Epithelial cell of prostate (primary cell): ENCODE measurements at regions not wholly inside any gene's neighbourhood (a gene's known extent, or its start where the extent isn't known, plus 50 kb on each side); places are given as distances from the start of the nearest gene placed in this dataset.

Experiments
- DNase-seq: peaks from one replicate; pipeline ENCODE4 v3.0.0-alpha.2; 2011; ENCODE audit warnings: low read depth, low spot score
- H3K27ac ChIP-seq: fragments of 450-650 bp; 2 replicates; pipeline ENCODE4 v1.5.1; 2017; ENCODE audit warnings: mild to moderate bottlenecking

GRCh38 chr9:126119731-126120130 is 206.9 kb upstream of the MVB12B start:
- DNase-seq, result no peak
- no peak overlapping the region for H3K27ac ChIP-seq

DNA sequence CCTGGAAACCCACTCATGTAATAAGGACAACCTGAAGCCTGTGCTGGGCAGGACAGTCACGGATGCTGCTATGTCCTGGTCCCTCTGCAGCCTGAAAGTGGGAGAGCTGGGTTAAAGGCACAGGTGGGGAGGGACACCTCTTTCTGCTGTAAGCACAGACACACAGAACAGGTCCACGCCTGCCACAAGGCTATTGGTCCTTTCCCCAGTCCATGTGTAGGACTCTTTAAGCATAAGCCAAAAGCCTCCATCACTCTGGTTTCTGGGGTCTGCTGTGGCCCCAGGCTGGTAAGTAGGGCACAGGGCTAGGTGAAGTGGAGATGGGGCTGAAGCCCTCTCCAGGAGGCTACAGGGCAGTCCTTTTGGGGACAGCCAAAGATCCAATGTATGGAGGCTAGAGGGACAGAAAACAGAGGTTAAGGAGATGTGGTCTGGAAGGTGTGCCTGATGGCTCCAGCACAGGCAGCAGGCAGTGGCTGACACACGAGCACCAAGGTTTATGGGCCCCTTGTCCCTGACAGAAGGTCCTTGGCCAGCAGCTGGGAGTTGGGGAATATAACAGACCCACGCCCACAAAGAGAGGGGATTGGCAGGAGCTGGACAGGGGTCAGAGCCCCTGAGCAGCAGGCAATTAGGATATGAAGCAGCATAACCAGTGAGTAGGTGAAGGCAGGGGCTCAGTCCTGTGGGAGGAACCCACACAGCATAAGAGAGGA is 203.6 kb upstream of the MVB12B start:
- no peak overlapping the region for H3K27ac ChIP-seq
- no peak for DNase-seq

DNA sequence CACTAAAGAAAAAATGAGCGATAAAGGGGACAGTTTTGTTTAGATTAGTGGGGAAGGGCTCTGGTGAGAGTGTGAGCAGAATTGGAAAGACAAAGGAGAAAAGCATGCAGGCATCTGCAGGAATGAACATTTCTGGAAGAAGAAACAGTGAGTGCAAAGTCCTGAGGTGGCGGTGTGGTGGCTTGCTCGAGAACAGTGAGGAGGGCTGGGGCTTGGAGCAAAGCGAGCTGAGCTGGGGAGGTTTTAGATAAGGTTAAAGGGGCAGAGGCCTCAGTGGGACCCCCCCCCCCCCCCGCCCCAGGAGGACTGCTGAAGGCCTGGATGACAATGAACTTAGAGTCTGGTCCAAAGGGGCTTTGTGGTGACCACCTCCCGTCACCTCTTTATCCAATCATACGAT is 202.7 kb upstream of the MVB12B start:
- no peak overlapping the region for H3K27ac ChIP-seq
- DNase-seq, result no peak

- DNase-seq, result no peak
- H3K27ac ChIP-seq, result no peak overlapping the region
These were observed 201.5 kb upstream of the MVB12B start for GRCh38 chr9:126125177-126125576.

GRCh38 chr9:126125577-126125976 is 201.1 kb upstream of the MVB12B start:
- DNase-seq, result no peak
- H3K27ac ChIP-seq, result no peak overlapping the region

DNA sequence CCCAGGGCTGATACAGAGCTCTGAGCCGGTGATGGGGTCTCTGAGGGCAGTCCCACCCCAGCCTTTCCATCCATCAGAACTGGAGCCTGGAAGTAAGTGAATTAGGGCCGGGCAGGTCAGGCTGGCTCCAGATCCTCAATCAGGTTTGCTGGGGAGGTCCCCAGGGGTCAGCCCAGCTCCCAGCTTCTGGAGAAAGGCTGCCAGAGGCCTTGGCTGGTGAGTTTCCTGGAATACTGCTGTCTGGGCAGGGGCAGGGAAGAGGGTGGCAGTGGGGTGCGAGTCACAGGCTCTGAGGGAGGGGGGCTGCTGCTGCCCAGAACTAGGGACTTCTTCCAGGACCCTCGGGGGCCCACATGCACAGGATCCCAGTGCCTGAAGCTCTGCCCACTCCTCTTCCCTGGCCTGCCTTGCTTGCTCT is 200.6 kb upstream of the MVB12B start:
- DNase-seq, result no peak
- no peak overlapping the region for H3K27ac ChIP-seq

DNA sequence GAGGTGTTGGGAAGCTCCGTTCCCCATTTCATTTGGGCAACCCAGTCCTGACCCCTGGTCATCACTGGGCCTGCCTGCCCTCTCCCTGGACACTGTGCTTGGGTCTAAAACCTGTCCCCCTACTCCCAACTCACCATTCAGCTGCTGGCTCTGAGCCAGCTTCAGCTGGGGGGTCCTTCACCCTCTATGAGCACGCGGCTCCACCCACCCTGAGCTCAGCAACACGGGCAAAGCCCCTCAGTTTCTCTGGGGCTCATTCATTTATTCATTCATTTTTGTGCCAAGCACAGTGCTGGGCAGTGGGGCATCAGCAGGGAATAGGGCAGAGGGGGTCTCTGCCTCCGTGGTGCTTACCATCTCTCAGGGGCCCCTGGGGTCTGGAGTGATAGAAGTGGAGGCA is 199.8 kb upstream of the MVB12B start:
- H3K27ac ChIP-seq, result no peak overlapping the region
- no peak for DNase-seq

DNA sequence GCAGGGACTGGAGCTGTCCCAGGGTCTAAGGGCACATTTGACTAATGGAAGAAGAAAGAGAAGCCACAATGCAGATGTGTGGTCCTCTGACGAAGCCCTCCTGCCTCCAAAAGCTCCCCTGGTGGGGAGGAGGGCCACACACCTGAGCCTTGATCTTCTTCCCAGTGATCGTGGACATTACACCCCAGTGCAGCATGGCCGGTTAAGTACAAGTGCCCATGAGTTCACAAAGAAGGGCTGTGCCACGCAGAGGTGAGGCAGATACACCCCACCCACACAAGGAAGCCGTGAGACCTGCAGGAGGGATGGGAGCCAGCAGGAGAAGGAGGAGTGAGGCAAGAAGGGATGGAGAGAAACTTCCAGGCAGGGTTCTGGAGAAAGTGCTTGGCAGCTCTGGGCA is 199.0 kb upstream of the MVB12B start:
- no peak for DNase-seq
- H3K27ac ChIP-seq, result no peak overlapping the region

- no peak for DNase-seq
- no peak overlapping the region for H3K27ac ChIP-seq
These were observed 198.0 kb upstream of the MVB12B start for GRCh38 chr9:126128494-126129142.

- H3K27ac ChIP-seq, result no peak overlapping the region
- no peak for DNase-seq
These were observed 195.3 kb upstream of the MVB12B start for GRCh38 chr9:126131066-126132010.

GRCh38 chr9:126132746-126133145 is 193.9 kb upstream of the MVB12B start:
- H3K27ac ChIP-seq, result no peak overlapping the region
- no peak for DNase-seq

- DNase-seq, result no peak
- H3K27ac ChIP-seq, result no peak overlapping the region
These were observed 182.4 kb upstream of the MVB12B start for GRCh38 chr9:126144196-126144595.

GRCh38 chr9:126144603-126145456 is 181.8 kb upstream of the MVB12B start:
- DNase-seq, result no peak
- H3K27ac ChIP-seq, result no peak overlapping the region

GRCh38 chr9:126145887-126146253 is 180.8 kb upstream of the MVB12B start:
- no peak for DNase-seq
- no peak overlapping the region for H3K27ac ChIP-seq

DNA sequence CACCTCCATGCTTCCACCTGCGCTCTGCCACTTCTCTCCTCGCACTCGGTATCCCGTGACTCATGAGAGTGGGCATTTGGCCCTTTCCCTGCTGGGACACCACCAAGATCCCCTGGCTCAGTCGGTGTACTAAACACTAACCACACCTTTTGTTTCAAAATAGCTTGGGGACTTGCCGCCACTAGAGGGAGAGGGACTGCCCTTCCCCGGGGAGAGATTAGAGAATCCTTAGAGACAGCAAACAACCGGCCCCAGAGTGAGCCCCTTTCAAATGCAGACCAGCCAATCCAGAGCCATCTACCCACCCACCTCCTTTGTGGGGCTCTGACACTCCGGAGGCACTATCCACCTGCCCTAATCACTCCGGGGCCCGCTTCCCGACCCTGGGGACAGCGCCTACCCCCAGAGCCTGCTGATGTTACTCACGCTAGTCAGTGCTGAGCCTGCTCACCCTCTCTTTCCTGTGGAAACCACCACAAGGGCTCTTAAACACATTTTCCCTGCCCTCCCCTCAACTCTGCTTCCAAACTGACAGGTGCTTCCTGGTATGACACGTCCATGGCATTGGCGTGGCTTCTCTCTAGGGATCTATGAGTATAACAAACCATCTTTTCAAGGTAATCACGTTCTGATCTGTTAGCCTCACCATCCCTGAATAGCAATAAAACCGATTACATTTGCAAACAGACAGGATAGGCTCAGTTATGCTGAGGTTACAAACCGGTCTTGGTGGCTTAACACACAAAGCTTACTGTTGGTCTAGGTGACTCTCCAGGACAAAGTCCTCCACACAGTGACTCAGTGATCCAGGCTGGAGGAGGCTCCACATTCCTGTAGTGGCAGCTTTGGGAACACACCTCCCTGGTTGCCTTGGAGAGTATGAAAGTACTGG is 180.1 kb upstream of the MVB12B start:
- no peak overlapping the region for H3K27ac ChIP-seq
- DNase-seq, result peak; percentile 3

- no peak for DNase-seq
- H3K27ac ChIP-seq, result no peak overlapping the region
These were observed 179.3 kb upstream of the MVB12B start for GRCh38 chr9:126147186-126147935.

DNA sequence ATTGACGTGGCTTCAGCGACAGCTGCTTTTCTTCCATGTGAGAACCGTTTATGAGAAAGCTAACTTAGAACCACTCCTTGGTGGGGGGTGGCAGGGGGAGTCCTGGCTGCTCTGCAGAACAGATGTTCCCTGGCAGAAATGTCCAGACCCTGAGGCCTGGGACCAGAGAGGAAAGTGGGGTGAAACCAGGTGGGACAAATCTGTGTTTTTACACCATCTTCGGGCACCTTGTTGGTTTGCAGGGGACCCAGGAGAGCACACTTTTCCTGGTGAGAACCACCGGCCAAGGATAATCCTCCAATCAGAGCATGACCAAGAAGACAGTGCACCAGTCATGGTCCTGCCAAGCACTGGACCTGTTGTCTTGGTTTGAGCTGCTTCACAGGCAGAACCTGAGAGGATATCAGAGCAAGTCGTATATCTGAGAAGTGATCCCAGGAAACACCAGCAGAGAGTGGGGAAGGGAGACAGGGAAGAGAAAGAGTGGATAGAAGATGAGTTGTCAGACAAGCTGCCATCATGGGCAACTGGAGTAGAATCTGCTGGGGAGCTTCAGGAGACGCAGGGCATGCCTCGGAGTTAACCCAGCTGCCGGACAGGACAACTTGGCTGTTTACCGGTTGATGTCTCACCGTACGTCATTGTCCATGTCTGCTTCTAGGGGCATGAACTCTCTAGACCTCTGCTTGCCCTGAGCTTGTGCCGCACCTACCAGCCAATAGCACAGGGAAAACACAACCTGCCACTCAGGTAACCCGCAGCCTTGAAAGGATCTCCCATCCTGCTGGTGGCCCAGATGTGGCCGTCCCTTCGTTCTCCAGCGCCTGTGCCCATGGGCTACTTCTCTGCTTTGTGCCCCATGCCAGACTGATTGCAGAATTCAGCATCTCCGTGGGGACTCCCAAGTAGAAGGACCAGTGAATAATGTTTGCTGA is 178.4 kb upstream of the MVB12B start:
- H3K27ac ChIP-seq, result no peak overlapping the region
- no peak for DNase-seq
